LNCAP (cell line): ENCODE measurements at regions not wholly inside any gene's neighbourhood (a gene's known extent, or its start where the extent isn't known, plus 50 kb on each side); places are given as distances from the start of the nearest gene placed in this dataset.

ENCODE experiments used
- TF ChIP-seq, protein P1 (sequence below): fragments of 450-650 bp; IDR thresholded peaks from 2 replicates; pipeline ENCODE4 v1.5.1; 2017; ENCODE audit warnings: mild to moderate bottlenecking

GRCh38 chr5:117411701-117412100 lies 837.1 kb upstream of the SEMA6A start:
- TF ChIP-seq, protein P1, sequence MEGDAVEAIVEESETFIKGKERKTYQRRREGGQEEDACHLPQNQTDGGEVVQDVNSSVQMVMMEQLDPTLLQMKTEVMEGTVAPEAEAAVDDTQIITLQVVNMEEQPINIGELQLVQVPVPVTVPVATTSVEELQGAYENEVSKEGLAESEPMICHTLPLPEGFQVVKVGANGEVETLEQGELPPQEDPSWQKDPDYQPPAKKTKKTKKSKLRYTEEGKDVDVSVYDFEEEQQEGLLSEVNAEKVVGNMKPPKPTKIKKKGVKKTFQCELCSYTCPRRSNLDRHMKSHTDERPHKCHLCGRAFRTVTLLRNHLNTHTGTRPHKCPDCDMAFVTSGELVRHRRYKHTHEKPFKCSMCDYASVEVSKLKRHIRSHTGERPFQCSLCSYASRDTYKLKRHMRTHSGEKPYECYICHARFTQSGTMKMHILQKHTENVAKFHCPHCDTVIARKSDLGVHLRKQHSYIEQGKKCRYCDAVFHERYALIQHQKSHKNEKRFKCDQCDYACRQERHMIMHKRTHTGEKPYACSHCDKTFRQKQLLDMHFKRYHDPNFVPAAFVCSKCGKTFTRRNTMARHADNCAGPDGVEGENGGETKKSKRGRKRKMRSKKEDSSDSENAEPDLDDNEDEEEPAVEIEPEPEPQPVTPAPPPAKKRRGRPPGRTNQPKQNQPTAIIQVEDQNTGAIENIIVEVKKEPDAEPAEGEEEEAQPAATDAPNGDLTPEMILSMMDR = no peak

DNA sequence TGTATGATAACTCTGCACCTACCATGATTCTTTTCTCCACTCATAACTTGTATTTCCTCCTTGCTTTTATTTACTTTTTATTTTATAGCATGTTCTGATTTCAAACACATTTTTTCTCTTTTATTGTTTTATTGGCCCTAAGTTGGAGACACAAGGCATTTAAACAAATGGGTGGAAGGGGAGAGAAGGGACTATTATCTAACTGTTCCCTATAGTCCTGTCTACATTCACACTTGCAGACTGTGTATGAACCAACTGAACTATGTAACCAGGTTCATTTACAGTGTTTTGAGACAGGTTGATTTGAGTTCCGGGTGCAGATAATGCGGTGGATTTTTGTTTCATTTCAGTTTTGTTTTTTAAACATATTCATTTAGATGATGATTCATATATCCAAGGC lies 830.6 kb upstream of the SEMA6A start:
- TF ChIP-seq, protein P1 = no peak

- TF ChIP-seq, protein P1 = no peak
These were observed 820.0 kb upstream of the SEMA6A start for GRCh38 chr5:117394506-117395157.

DNA sequence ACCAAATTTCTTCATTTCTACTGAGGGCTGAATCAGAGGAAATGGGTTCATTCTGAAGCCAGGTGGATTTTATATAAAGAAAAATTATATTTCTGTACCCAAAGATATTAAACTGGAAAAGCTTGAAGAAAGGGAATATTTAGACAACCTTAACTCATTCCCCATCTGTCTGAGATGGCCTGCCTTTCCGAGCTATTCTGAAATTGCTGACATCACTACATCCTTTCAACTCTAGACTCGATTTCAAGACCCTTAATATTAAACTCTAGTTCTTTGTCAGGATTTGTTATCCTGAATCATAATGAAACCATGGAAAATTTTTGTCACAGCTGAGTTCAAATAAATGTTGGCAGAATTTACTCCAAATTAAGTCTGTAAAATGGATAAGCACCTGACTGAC lies 818.5 kb upstream of the SEMA6A start:
- TF ChIP-seq, protein P1 = no peak

DNA sequence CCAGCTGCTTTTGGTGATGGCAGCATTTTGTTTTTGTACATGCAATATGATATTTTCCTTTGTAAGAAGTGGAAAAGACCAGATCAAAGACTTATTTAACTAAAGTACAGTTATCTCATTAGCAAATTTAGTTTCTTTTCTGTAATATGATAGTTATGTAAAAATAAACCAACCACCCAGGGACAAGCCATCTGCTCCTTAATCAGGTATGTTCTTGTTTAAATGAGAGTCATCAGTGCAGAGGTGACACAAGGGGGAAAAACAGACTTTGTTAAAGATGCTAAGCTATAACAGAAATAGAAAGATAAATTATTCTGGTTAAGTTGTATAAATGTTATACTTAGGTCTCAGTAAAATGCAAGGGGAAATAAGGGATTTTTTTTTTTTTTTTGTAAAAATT lies 805.7 kb upstream of the SEMA6A start:
- TF ChIP-seq, protein P1 = no peak

- TF ChIP-seq, protein P1 = no peak
These were observed 804.9 kb upstream of the SEMA6A start for GRCh38 chr5:117379521-117379920.

- TF ChIP-seq, protein P1 = no peak
These were observed 802.1 kb upstream of the SEMA6A start for GRCh38 chr5:117376748-117377147.

DNA sequence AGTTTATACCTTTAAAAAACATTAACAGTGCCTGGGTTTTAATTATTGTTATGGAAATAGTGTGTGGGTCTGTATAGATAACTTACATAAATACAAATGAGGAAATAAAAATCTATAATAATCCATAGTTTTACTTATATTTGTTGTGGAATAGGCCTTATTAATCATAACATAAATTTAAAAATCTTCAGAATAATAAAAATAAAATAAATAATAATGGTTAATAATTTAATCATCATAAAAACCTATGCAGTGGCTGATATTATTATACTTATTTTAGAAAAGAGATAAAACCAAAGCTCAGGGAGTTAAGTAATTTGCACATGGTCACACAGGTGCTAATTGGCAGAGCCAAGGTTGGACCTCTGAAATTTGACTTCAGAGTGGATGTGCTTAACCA lies 785.3 kb upstream of the SEMA6A start:
- TF ChIP-seq, protein P1 = no peak
